GM23338 (cell line): ENCODE measurements at regions not wholly inside any gene's neighbourhood (a gene's known extent, or its start where the extent isn't known, plus 50 kb on each side); places are given as distances from the start of the nearest gene placed in this dataset.

ENCODE experiments used
- ATAC-seq: fragments of 200-7000 bp; cut with Tn5 transposase; 3 replicates; pipeline ENCODE4 v1.9.1; 2020
- DNase-seq: peaks from one replicate; pipeline ENCODE4 v3.0.0-alpha.2; 2015; ENCODE audit warnings: low spot score
- H2AFZ ChIP-seq: fragments of 200-600 bp; sonication (generic); 2 replicates; pipeline ENCODE4 v1.8.0; 2016; ENCODE audit warnings: antibody characterized with exemption, mild to moderate bottlenecking, moderate library complexity
- H3F3A ChIP-seq: fragments of 200-600 bp; sonication (generic); replicated peaks from 2 replicates; pipeline ENCODE4 v1.8.0; 2017; ENCODE audit warnings: antibody characterized with exemption, mixed run types, low read depth
- H3K27ac ChIP-seq: fragments of 200-600 bp; sonication (generic); 2 replicates; pipeline ENCODE4 v1.6.1; 2016; ENCODE audit warnings: low read depth
- H3K27me3 ChIP-seq: fragments of 200-600 bp; sonication (generic); 2 replicates; pipeline ENCODE4 v1.8.0; 2016; ENCODE audit warnings: mild to moderate bottlenecking, mixed run types, moderate library complexity; ENCODE audit not compliant: insufficient read depth
- H3K36me3 ChIP-seq: fragments of 200-600 bp; sonication (generic); 2 replicates; pipeline ENCODE4 v1.8.0; 2016; ENCODE audit warnings: mild to moderate bottlenecking; ENCODE audit not compliant: insufficient read depth
- H3K4me1 ChIP-seq: fragments of 200-600 bp; sonication (generic); 2 replicates; pipeline ENCODE4 v1.8.0; 2016; ENCODE audit warnings: mild to moderate bottlenecking, moderate library complexity; ENCODE audit not compliant: insufficient read depth
- H3K4me2 ChIP-seq: fragments of 200-600 bp; sonication (generic); 2 replicates; pipeline ENCODE4 v1.7.1; 2017; ENCODE audit warnings: mixed run types
- H3K4me3 ChIP-seq: fragments of 200-600 bp; sonication (generic); 2 replicates; pipeline ENCODE4 v1.6.1; 2016; ENCODE audit warnings: mixed run types
- H3K79me2 ChIP-seq: fragments of 200-600 bp; sonication (generic); replicated peaks from 2 replicates; pipeline ENCODE4 v1.8.0; 2017; ENCODE audit warnings: mild to moderate bottlenecking; ENCODE audit not compliant: insufficient read depth
- H3K9me2 ChIP-seq: fragments of 200-600 bp; sonication (generic); 2 replicates; pipeline ENCODE4 v1.8.0; 2017; ENCODE audit not compliant: insufficient read depth
- H4K20me1 ChIP-seq: fragments of 200-600 bp; sonication (generic); replicated peaks from 2 replicates; pipeline ENCODE4 v1.8.0; 2017; ENCODE audit warnings: mild to moderate bottlenecking; ENCODE audit not compliant: insufficient read depth
- H3K27ac Mint-ChIP-seq: 2 replicates; pipeline ENCODE4 v1.8.0; 2020; ENCODE audit warnings: inconsistent platforms, mild to moderate bottlenecking, moderate library complexity, mixed read lengths
- H3K27me3 Mint-ChIP-seq: 3 replicates; pipeline ENCODE4 v1.8.0; 2022; ENCODE audit warnings: low read depth, mild to moderate bottlenecking, moderate library complexity, mixed read lengths, inconsistent platforms; ENCODE audit not compliant: insufficient read depth, poor library complexity
- H3K36me3 Mint-ChIP-seq: 3 replicates; pipeline ENCODE4 v1.8.0; 2021; ENCODE audit warnings: low read depth, mild to moderate bottlenecking, inconsistent platforms, moderate library complexity, mixed read lengths
- H3K4me1 Mint-ChIP-seq: 3 replicates; pipeline ENCODE4 v1.8.0; 2020; ENCODE audit warnings: mild to moderate bottlenecking, inconsistent platforms, mixed read lengths
- H3K4me3 Mint-ChIP-seq: 3 replicates; pipeline ENCODE4 v1.8.0; 2021; ENCODE audit warnings: moderate library complexity, mild to moderate bottlenecking, inconsistent platforms, mixed read lengths
- H3K9me3 Mint-ChIP-seq: 3 replicates; pipeline ENCODE4 v1.8.0; 2020; ENCODE audit warnings: moderate library complexity, mild to moderate bottlenecking, inconsistent platforms, mixed read lengths
- CREB1 ChIP-seq: fragments of 250-450 bp; sonication (Bioruptor Pico); IDR thresholded peaks from 2 replicates; pipeline ENCODE4 v1.5.0; 2020; ENCODE audit warnings: low read depth, mild to moderate bottlenecking, moderate library complexity
- CTCF ChIP-seq, 2 experiments: fragments of 200-600 bp in 1 of 2; sonication (generic) in 1 of 2; conservative IDR thresholded peaks; 2 replicates each; pipeline versions ENCODE4 v1.5.1 to v1.6.1; 2016 to 2017; ENCODE audit warnings: antibody characterized with exemption in 2 of 2, low read depth in 2 of 2, mild to moderate bottlenecking in 2 of 2, moderate library complexity in 1 of 2
- EZH2 ChIP-seq: fragments of 200-600 bp; sonication (generic); IDR thresholded peaks from one replicate; pipeline ENCODE4 v1.8.0; 2017; ENCODE audit warnings: antibody characterized with exemption, mild to moderate bottlenecking, low read depth; ENCODE audit not compliant: unreplicated experiment
- EZH2phosphoT487 ChIP-seq: fragments of 200-600 bp; sonication (generic); IDR thresholded peaks from one replicate; pipeline ENCODE4 v1.8.1; 2018; ENCODE audit warnings: antibody characterized with exemption; ENCODE audit not compliant: unreplicated experiment
- JUNB ChIP-seq: IDR thresholded peaks from one replicate; pipeline ENCODE4 v1.6.1; 2016; ENCODE audit warnings: antibody characterized with exemption; ENCODE audit not compliant: unreplicated experiment
- NANOG ChIP-seq: IDR thresholded peaks from 2 replicates; pipeline ENCODE4 v1.6.1; 2016; ENCODE audit warnings: antibody characterized with exemption, borderline replicate concordance
- REST ChIP-seq: IDR thresholded peaks from one replicate; pipeline ENCODE4 v1.6.1; 2018; ENCODE audit warnings: antibody characterized with exemption; ENCODE audit not compliant: unreplicated experiment
- STAT1 ChIP-seq: IDR thresholded peaks from one replicate; pipeline ENCODE4 v1.6.1; 2016; ENCODE audit warnings: antibody characterized with exemption; ENCODE audit not compliant: unreplicated experiment
- ZNF114 ChIP-seq: fragments of 250-450 bp; sonication (Bioruptor Pico); IDR thresholded peaks from 2 replicates; pipeline ENCODE4 v1.5.0; 2020; ENCODE audit warnings: mild to moderate bottlenecking, moderate library complexity
- ZNF331 ChIP-seq: fragments of 250-450 bp; sonication (Bioruptor Pico); IDR thresholded peaks from 2 replicates; pipeline ENCODE4 v1.5.0; 2020; ENCODE audit warnings: low read depth, mild to moderate bottlenecking, moderate library complexity
- ZNF462 ChIP-seq: fragments of 250-450 bp; sonication (Bioruptor Pico); IDR thresholded peaks from 2 replicates; pipeline ENCODE4 v1.5.0; 2020; ENCODE audit warnings: mild to moderate bottlenecking, moderate library complexity
- TF ChIP-seq, protein P1 (sequence below): IDR thresholded peaks from 2 replicates; pipeline ENCODE4 v1.6.1; 2016; ENCODE audit warnings: antibody characterized with exemption

DNA sequence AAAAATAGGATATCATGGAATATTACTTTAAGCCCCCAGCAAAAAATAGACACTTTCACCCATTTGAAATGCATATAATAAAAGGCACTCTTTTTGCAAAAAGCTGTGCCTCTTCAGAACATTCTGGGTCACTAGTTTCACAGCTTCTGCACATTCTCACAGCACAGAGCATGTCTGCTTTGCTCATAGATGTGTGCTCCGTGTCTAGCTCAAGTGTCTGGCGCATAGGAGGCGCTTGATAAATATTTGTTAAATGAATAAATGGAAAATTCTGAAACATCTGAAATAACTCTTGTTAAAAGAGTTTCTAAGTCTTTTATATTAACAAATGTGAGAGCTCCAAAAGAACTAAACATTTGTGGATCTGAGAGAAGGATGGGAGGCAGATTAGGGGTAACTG, 275.2 kb downstream of the PTTG2 start:
- no peak overlapping the region for H3K4me3 ChIP-seq
- no peaks in the 10 kb centered on the region for H3K36me3 ChIP-seq
- no peak for DNase-seq
- ATAC-seq: no peak
- H4K20me1 ChIP-seq: no peaks in the 10 kb centered on the region
- no peaks in the 10 kb centered on the region for H3K79me2 ChIP-seq
- no peak overlapping the region for H3K27ac ChIP-seq
- no peak overlapping the region for H3K4me2 ChIP-seq
- H3K27me3 ChIP-seq: no peaks in the 10 kb centered on the region
- no peaks in the 10 kb centered on the region for H3F3A ChIP-seq
- H3K9me2 ChIP-seq: no peaks in the 10 kb centered on the region
- TF ChIP-seq JUNB: no peak
- TF ChIP-seq CREB1 (CRISPR knock-in tag): no peak
- no peak for TF ChIP-seq EZH2phosphoT487
- TF ChIP-seq ZNF114: no peak
- TF ChIP-seq, protein P1, sequence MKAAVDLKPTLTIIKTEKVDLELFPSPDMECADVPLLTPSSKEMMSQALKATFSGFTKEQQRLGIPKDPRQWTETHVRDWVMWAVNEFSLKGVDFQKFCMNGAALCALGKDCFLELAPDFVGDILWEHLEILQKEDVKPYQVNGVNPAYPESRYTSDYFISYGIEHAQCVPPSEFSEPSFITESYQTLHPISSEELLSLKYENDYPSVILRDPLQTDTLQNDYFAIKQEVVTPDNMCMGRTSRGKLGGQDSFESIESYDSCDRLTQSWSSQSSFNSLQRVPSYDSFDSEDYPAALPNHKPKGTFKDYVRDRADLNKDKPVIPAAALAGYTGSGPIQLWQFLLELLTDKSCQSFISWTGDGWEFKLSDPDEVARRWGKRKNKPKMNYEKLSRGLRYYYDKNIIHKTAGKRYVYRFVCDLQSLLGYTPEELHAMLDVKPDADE: no peak
- no peak for TF ChIP-seq REST
- no peak for TF ChIP-seq EZH2
- no peak for TF ChIP-seq ZNF331 (CRISPR knock-in tag)
- TF ChIP-seq NANOG: no peak
- TF ChIP-seq CTCF (conservative IDR thresholded peaks at IDR 0.05; ENCODE audit: low read depth in 2 of 2): no peak
- no peak for TF ChIP-seq STAT1
- no peak for TF ChIP-seq ZNF462 (CRISPR knock-in tag)
- Mint-ChIP-seq H3K9me3 (no peaks in the 10 kb centered on the region), H3K4me1 (no peaks in the 10 kb centered on the region; the same call in 2 of the 3 replicates), H3K4me3 (no peak overlapping the region), H3K27ac (no peak overlapping the region), H3K27me3 (peaks cover 4% of the 10 kb centered on the region), H3K36me3 (no peaks in the 10 kb centered on the region)
- H2AFZ ChIP-seq: no peak overlapping the region
- no peaks in the 10 kb centered on the region for H3K4me1 ChIP-seq
